ENCODE measurements at regions not wholly inside any gene's neighbourhood (a gene's known extent, or its start where the extent isn't known, plus 50 kb on each side); places are given as distances from the start of the nearest gene placed in this dataset. TPM values are rescaled to one million over a fixed set of nuclear protein-coding genes. Genes with fewer than 3 reads are reported as not detected.

- Histone ChIP-seq H3K79me2 (ENCODE audit: insufficient read depth) (no peaks in the 10 kb centered on the region), H3K4me2 (ENCODE audit: unreplicated experiment) (no peak overlapping the region), H2AFZ (no peak overlapping the region), H3K27ac (no peak overlapping the region), H3K9me3 (ENCODE audit: low read depth) (no peaks in the 10 kb centered on the region), H3K36me3 (ENCODE audit: low read depth) (no peaks in the 10 kb centered on the region), H3K4me1 (ENCODE audit: insufficient read depth) (peaks cover 6% of the 10 kb centered on the region; the same call in 1 of the 2 replicates), H3K9me2 (ENCODE audit: insufficient read depth) (no peaks in the 10 kb centered on the region), H3K4me3 (no peak overlapping the region), H4K20me1 (ENCODE audit: insufficient read depth) (no peaks in the 10 kb centered on the region), H3K9ac (no peak overlapping the region), H3F3A (ENCODE audit: insufficient read depth) (no peaks in the 10 kb centered on the region), H3K27me3 (replicated peaks; ENCODE audit: insufficient read depth) (peaks cover 5% of the 10 kb centered on the region; the same call in 1 of the 2 replicates)
- 45 to 47% methylated on average over 11 of the region's 11 CpGs for WGBS, 2 experiments (ENCODE audit: low coverage in 1 of 2, low lambda C conversion rate in 2 of 2, missing lambda C conversion rate in 2 of 2)
- TF ChIP-seq EZH2phosphoT487 (IDR thresholded peaks at IDR 0.05; ENCODE audit: insufficient read depth, low read depth) (no peak), EZH2 (IDR thresholded peaks at IDR 0.05; ENCODE audit: insufficient read depth, poor library complexity, severe bottlenecking) (no peak)
- in situ Hi-C loops (cut with MboI) = no loop called here
- DNase-seq = peak; percentile 34
Measured at GRCh38 chr6:1558388-1558787, 51.3 kb upstream of the FOXC1 start.

Small RNA genes in the stretch of these regions (small RNA-seq; reads per million reads assigned to genes)
- not detected for gene RN7SL352P (ENCODE audit: low read depth, low replicate concordance)
